GM12878 (cell line): ENCODE measurements at regions not wholly inside any gene's neighbourhood (a gene's known extent, or its start where the extent isn't known, plus 50 kb on each side); places are given as distances from the start of the nearest gene placed in this dataset.
"Not testable (repeated sequence)": the region's sequence is repeated elsewhere in the genome, so short reads cannot be mapped to it uniquely, and the experiment has no call there.

Experiments used
- ATAC-seq: fragments of 200-7000 bp; cut with Tn5 transposase; 3 replicates; pipeline ENCODE4 v1.9.1; 2020; ENCODE audit warnings: mild to moderate bottlenecking, moderate library complexity
- BruUV-seq: library from RNA; stranded (reverse); fragments of 400-500 nt; replicated peaks from 2 replicates; lab custom pipeline; 2021; lab: Mats Ljungman, UMichigan
- CTCF ChIA-PET: fragments of 300-600 bp; sonication (Branson Sonifier 250); formaldehyde crosslinking; extraction: SDS; loops from one replicate; lab custom pipeline; 2021; ENCODE audit warnings: inconsistent platforms; lab: Yijun Ruan, JAX
- POLR2A ChIA-PET: fragments of 350-600 bp; formaldehyde crosslinking; extraction: SDS; loops from one replicate; lab custom pipeline; 2021; ENCODE audit warnings: inconsistent platforms; lab: Charles Lee
- RAD21 ChIA-PET: fragments of 300-600 bp; sonication (Branson Sonifier 250); formaldehyde crosslinking; loops from one replicate; lab custom pipeline; 2023; ENCODE audit warnings: antibody characterized with exemption; ENCODE audit not compliant: unreplicated experiment; lab: Charles Lee
- SMC1A ChIA-PET: fragments of 300-600 bp; sonication (Branson Sonifier 250); formaldehyde crosslinking; loops from one replicate; lab custom pipeline; 2023; ENCODE audit not compliant: unreplicated experiment, uncharacterized antibody; lab: Charles Lee
- DNase-seq: peaks from one replicate; pipeline ENCODE4 v3.0.0-alpha.2; 2011; ENCODE audit warnings: low read depth, low spot score
- FAIRE-seq: peaks from 3 replicates; lab custom pipeline; 2011; peaks lifted over from hg19 to GRCh38; lab: Jason Lieb, UNC
- H2AFZ ChIP-seq: 2 replicates; pipeline ENCODE4 v1.6.0; 2011; ENCODE audit warnings: low read depth, low read length, control low read depth; ENCODE audit not compliant: control insufficient read depth
- H3K27ac ChIP-seq: 2 replicates; pipeline ENCODE4 v1.5.1; 2011; ENCODE audit warnings: control low read depth; ENCODE audit not compliant: control insufficient read depth, insufficient read depth
- H3K27me3 ChIP-seq, 2 experiments: replicated peaks in 1 of 2; 2 replicates each; pipeline versions ENCODE4 v1.6.0 to v1.6.1; 2011; ENCODE audit warnings: low read length in 1 of 2; ENCODE audit not compliant: control insufficient read depth in 2 of 2, insufficient read depth in 2 of 2
- H3K36me3 ChIP-seq, 2 experiments: 2 replicates each; pipeline ENCODE4 v1.5.1; 2011; ENCODE audit warnings: low read length in 1 of 2; ENCODE audit not compliant: control insufficient read depth in 2 of 2, insufficient read depth in 2 of 2
- H3K4me1 ChIP-seq: 2 replicates; pipeline ENCODE4 v1.6.1; 2011; ENCODE audit warnings: mild to moderate bottlenecking, low read length, moderate library complexity, mixed read lengths; ENCODE audit not compliant: control insufficient read depth, insufficient read depth
- H3K4me2 ChIP-seq: 2 replicates; pipeline ENCODE4 v1.6.0; 2011; ENCODE audit warnings: control low read depth; ENCODE audit not compliant: control insufficient read depth, insufficient read depth
- H3K4me3 ChIP-seq: fragments of 200-600 bp; sonication (generic); 2 replicates; pipeline ENCODE4 v1.5.1; 2016
- H3K79me2 ChIP-seq: 2 replicates; pipeline ENCODE4 v1.6.0; 2011; ENCODE audit warnings: low read length; ENCODE audit not compliant: control insufficient read depth, insufficient read depth
- H3K9ac ChIP-seq: 2 replicates; pipeline ENCODE4 v1.8.0; 2011; ENCODE audit warnings: low read length, control low read depth, mixed read lengths; ENCODE audit not compliant: control insufficient read depth, insufficient read depth
- H3K9me3 ChIP-seq: replicated peaks from 3 replicates; pipeline ENCODE4 v1.5.1; 2011; ENCODE audit warnings: mild to moderate bottlenecking, low read length; ENCODE audit not compliant: control insufficient read depth, insufficient read depth
- H4K20me1 ChIP-seq: 2 replicates; pipeline ENCODE4 v1.6.0; 2011; ENCODE audit not compliant: control insufficient read depth, insufficient read depth
- WGBS: methylation state at CpG from one replicate; pipeline ENCODE4 v1.1.6; 2016; ENCODE audit warnings: low lambda C conversion rate; ENCODE audit not compliant: insufficient replicate concordance, insufficient coverage; ENCODE audit errors: missing lambda C conversion rate; 5-methylcytosine and 5-hydroxymethylcytosine counted together
- in situ Hi-C: fragments of 300-500 bp; cut with MboI; formaldehyde crosslinking; loops from 9 replicates; pipeline ENCODE4 v1.14.3; 2018; ENCODE audit warnings: mixed read lengths
- intact Hi-C: fragments of 100-400 bp; cut with micrococcal nuclease; formaldehyde crosslinking; loops from one replicate; pipeline ENCODE4 v1.14.2; 2022; ENCODE audit not compliant: unreplicated experiment

DNA sequence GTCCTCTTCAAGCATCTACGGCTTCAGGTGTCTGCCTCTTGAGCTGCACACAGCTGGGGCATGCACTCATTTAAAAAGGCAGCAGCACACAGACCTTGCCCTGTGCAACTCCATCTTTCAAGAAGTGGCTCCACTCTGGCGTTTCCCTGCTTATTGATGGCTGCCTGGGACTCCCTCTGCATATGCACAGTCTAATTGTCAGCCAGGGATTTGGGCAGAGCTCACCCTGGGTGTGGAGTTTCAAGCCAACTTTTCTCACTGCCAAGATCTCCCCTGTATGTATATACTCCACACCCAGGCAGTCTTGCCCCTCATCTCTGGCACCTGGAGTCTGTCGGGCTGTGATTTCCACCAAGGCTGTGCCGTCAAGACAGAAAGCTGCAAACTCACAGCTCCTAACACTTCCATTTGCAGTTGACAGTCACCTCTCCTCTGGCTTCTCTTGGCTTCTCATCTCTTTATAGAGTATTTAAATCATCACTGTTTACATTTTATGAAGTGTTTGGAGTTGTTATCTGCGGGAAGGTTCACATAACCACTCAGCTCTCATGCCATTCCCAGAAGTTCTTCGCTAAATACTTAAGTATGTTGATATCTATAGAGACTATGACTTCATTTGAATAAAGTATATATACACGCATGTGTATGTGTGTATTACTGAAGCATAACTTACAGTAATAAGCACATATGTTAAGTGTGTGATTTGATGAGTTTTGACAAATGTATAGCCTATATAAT is 130.5 kb upstream of the ZNF469 start:
- H3K9me3 ChIP-seq, in situ Hi-C loops, H3K27me3 ChIP-seq, H3K79me2 ChIP-seq, H4K20me1 ChIP-seq, BruUV-seq, H3K9ac ChIP-seq, H3K4me2 ChIP-seq, POLR2A ChIA-PET, H3K27ac ChIP-seq, CTCF ChIA-PET, H3K4me1 ChIP-seq, H3K4me3 ChIP-seq, SMC1A ChIA-PET, intact Hi-C loops, DNase-seq, FAIRE-seq, H3K36me3 ChIP-seq, H2AFZ ChIP-seq, ATAC-seq, RAD21 ChIA-PET: not testable (repeated sequence)
- 6% methylated on average over 4 of the region's 7 CpGs for WGBS

- 87% methylated on average over 2 of the region's 2 CpGs for WGBS
- BruUV-seq, ATAC-seq, H4K20me1 ChIP-seq, H3K79me2 ChIP-seq, intact Hi-C loops, FAIRE-seq, in situ Hi-C loops, H3K27me3 ChIP-seq, H3K9ac ChIP-seq, DNase-seq, POLR2A ChIA-PET, SMC1A ChIA-PET, H2AFZ ChIP-seq, H3K27ac ChIP-seq, H3K4me2 ChIP-seq, CTCF ChIA-PET, H3K9me3 ChIP-seq, H3K4me3 ChIP-seq, H3K4me1 ChIP-seq, RAD21 ChIA-PET, H3K36me3 ChIP-seq: not testable (repeated sequence)
Measured at GRCh38 chr16:88258141-88258540, 124.6 kb upstream of the ZNF469 start.
